ENCODE measurements at regions not wholly inside any gene's neighbourhood (a gene's known extent, or its start where the extent isn't known, plus 50 kb on each side); places are given as distances from the start of the nearest gene placed in this dataset.

GRCh38 chr22:47558828-47559700, 796.6 kb downstream of the TBC1D22A start:
- ATAC-seq: no peak
- no peaks in the 10 kb centered on the region for H3K9me2 ChIP-seq (ENCODE audit: insufficient read depth)
- no peaks in the 10 kb centered on the region for H3K36me3 ChIP-seq (ENCODE audit: control insufficient read depth in 1 of 2, insufficient read depth in 2 of 2, low read length in 2 of 2)
- no peaks in the 10 kb centered on the region for H3K9me3 ChIP-seq (ENCODE audit: control insufficient read depth in 1 of 2, insufficient read depth in 1 of 2, low read depth in 1 of 2, low read length in 2 of 2)
- no peak overlapping the region for H3K27ac ChIP-seq (ENCODE audit: low read depth, low read length)
- H3K79me2 ChIP-seq (ENCODE audit: insufficient read depth, low read length): no peaks in the 10 kb centered on the region
- intact Hi-C loops (cut with micrococcal nuclease): no loop called here
- TF ChIP-seq SP1 (IDR thresholded peaks at IDR 0.05; ENCODE audit: low read depth) (no peak), FOSL1 (IDR thresholded peaks at IDR 0.05; ENCODE audit: low read depth) (no peak), ZBTB33 (IDR thresholded peaks at IDR 0.05; ENCODE audit: extremely low read depth, insufficient replicate concordance, low read length) (no peak), CBX3 (IDR thresholded peaks at IDR 0.05; ENCODE audit: low read depth) (no peak), TCF7L2 (IDR thresholded peaks at IDR 0.05; ENCODE audit: borderline replicate concordance, extremely low read depth, insufficient read depth, insufficient read length) (no peak), YY1 (IDR thresholded peaks at IDR 0.05; ENCODE audit: extremely low read depth, insufficient replicate concordance, low read depth, low read length) (no peak), ZFX (IDR thresholded peaks at IDR 0.05) (no peak), ELF1 (IDR thresholded peaks at IDR 0.05; ENCODE audit: borderline replicate concordance, low read depth) (no peak), EZH2 (IDR thresholded peaks at IDR 0.05) (no peak), CTCF (IDR thresholded peaks at IDR 0.05 in 2 of 3, conservative IDR thresholded peaks at IDR 0.05 in 1 of 3; ENCODE audit: borderline replicate concordance in 1 of 3, insufficient read depth in 1 of 3, low read depth in 2 of 3, low read length in 2 of 3) (no peak), CEBPB (IDR thresholded peaks at IDR 0.05; ENCODE audit: low read depth) (no peak), SRF (IDR thresholded peaks at IDR 0.05; ENCODE audit: low read depth) (no peak), REST (IDR thresholded peaks at IDR 0.05; ENCODE audit: low read depth) (no peak), MAX (IDR thresholded peaks at IDR 0.05) (no peak), EZH2phosphoT487 (IDR thresholded peaks at IDR 0.05; ENCODE audit: borderline replicate concordance) (no peak)
- H2AFZ ChIP-seq (ENCODE audit: low read depth, low read length, poor library complexity, severe bottlenecking): no peak overlapping the region
- no peaks in the 10 kb centered on the region for H3K4me1 ChIP-seq (ENCODE audit: control insufficient read depth in 1 of 2, insufficient read depth in 2 of 2, low read length in 2 of 2)
- no peak overlapping the region for H3K4me2 ChIP-seq (ENCODE audit: low read length)
- RAD21 ChIA-PET (ENCODE audit: low non-redundant PET in 1 of 2, low total read pairs in 2 of 2, uncharacterized antibody in 2 of 2, unreplicated experiment in 2 of 2): no interaction called here
- CTCF ChIA-PET: no interaction called here
- no peak overlapping the region for H3K4me3 ChIP-seq (replicated peaks in 1 of 2; ENCODE audit: low read depth in 1 of 2, low read length in 2 of 2)
- POLR2A ChIA-PET: no interaction called here
- no peak for DNase-seq (ENCODE audit: low read depth, low spot score)
- no TSS peak for BruUV-seq (replicated peaks)
- H4K20me1 ChIP-seq (ENCODE audit: insufficient read depth): no peaks in the 10 kb centered on the region
- no peaks in the 10 kb centered on the region for H3K27me3 ChIP-seq (ENCODE audit: insufficient read depth, low read length)
- no peak overlapping the region for H3K9ac ChIP-seq (ENCODE audit: low read length)
